ENCODE measurements at regions not wholly inside any gene's neighbourhood (a gene's known extent, or its start where the extent isn't known, plus 50 kb on each side); places are given as distances from the start of the nearest gene placed in this dataset.

DNA sequence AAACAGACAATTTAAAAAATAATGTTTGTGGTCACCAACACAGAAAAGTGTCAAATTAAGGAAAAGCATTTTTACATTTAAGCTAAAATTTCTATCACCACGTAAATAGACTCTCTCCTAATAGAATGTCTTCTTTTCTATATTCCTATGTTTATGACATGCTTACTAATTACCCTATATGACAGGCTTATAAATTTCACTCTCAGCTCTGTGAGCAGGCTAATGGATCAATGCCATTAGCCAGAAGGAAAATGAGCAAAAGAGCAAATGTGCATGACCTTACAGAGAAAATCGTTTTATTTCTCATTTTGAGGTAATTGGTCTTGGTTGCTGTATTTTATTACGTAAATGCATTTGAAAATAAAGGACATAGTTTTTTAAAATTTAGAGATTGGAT lies 209.7 kb downstream of the TMX3 start:
- TF ChIP-seq, protein P1, sequence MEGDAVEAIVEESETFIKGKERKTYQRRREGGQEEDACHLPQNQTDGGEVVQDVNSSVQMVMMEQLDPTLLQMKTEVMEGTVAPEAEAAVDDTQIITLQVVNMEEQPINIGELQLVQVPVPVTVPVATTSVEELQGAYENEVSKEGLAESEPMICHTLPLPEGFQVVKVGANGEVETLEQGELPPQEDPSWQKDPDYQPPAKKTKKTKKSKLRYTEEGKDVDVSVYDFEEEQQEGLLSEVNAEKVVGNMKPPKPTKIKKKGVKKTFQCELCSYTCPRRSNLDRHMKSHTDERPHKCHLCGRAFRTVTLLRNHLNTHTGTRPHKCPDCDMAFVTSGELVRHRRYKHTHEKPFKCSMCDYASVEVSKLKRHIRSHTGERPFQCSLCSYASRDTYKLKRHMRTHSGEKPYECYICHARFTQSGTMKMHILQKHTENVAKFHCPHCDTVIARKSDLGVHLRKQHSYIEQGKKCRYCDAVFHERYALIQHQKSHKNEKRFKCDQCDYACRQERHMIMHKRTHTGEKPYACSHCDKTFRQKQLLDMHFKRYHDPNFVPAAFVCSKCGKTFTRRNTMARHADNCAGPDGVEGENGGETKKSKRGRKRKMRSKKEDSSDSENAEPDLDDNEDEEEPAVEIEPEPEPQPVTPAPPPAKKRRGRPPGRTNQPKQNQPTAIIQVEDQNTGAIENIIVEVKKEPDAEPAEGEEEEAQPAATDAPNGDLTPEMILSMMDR (IDR thresholded peaks at IDR 0.05), result no peak
- TF ChIP-seq EP300 (IDR thresholded peaks at IDR 0.05) (no peak), POLR2A (IDR thresholded peaks at IDR 0.05) (no peak)
